Fibroblast of skin of right quadriceps (primary cell): ENCODE measurements at regions not wholly inside any gene's neighbourhood (a gene's known extent, or its start where the extent isn't known, plus 50 kb on each side); places are given as distances from the start of the nearest gene placed in this dataset.

Source experiments
- DNase-seq: peaks from one replicate; pipeline ENCODE4 v3.0.0-alpha.2; 2013

- DNase-seq: peak; percentile 59
Observed at GRCh38 chr11:86726118-86726753, 53.8 kb upstream of the ME3 start.

- DNase-seq: no peak
Observed at GRCh38 chr11:86724137-86724536, 51.7 kb upstream of the ME3 start.

GRCh38 chr11:86723281-86723680 is 50.9 kb upstream of the ME3 start:
- DNase-seq: no peak

- no peak for DNase-seq
Observed at GRCh38 chr11:86722748-86723147, 50.3 kb upstream of the ME3 start.
